NB4 (cell line): ENCODE measurements at regions not wholly inside any gene's neighbourhood (a gene's known extent, or its start where the extent isn't known, plus 50 kb on each side); places are given as distances from the start of the nearest gene placed in this dataset.

Experiments used
- DNase-seq: peaks from one replicate; pipeline ENCODE4 v3.0.0; 2010; ENCODE audit warnings: low read depth
- H3K4me3 ChIP-seq: one replicate; pipeline ENCODE4 v1.5.1; 2011; ENCODE audit warnings: mild to moderate bottlenecking, low read depth, low read length, moderate library complexity
- MAX ChIP-seq: IDR thresholded peaks from 2 replicates; pipeline ENCODE4 v1.6.1; 2011; ENCODE audit warnings: low read depth, low read length
- MYC ChIP-seq: IDR thresholded peaks from 2 replicates; pipeline ENCODE4 v1.6.1; 2011; ENCODE audit warnings: low read depth, low read length
- POLR2A ChIP-seq: IDR thresholded peaks from 2 replicates; pipeline ENCODE4 v1.6.1; 2011; ENCODE audit warnings: mild to moderate bottlenecking; ENCODE audit not compliant: insufficient read length; ENCODE audit errors: extremely low read depth
- TF ChIP-seq, protein P1 (sequence below): IDR thresholded peaks from one replicate; pipeline ENCODE4 v1.5.1; 2012; ENCODE audit warnings: low read depth, low read length

GRCh38 chr3:28042095-28042635, 199.3 kb upstream of the CMC1 start:
- TF ChIP-seq MYC (no peak), MAX (no peak), POLR2A (no peak)
- TF ChIP-seq, protein P1, sequence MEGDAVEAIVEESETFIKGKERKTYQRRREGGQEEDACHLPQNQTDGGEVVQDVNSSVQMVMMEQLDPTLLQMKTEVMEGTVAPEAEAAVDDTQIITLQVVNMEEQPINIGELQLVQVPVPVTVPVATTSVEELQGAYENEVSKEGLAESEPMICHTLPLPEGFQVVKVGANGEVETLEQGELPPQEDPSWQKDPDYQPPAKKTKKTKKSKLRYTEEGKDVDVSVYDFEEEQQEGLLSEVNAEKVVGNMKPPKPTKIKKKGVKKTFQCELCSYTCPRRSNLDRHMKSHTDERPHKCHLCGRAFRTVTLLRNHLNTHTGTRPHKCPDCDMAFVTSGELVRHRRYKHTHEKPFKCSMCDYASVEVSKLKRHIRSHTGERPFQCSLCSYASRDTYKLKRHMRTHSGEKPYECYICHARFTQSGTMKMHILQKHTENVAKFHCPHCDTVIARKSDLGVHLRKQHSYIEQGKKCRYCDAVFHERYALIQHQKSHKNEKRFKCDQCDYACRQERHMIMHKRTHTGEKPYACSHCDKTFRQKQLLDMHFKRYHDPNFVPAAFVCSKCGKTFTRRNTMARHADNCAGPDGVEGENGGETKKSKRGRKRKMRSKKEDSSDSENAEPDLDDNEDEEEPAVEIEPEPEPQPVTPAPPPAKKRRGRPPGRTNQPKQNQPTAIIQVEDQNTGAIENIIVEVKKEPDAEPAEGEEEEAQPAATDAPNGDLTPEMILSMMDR = no peak
- no peak overlapping the region for H3K4me3 ChIP-seq
- no peak for DNase-seq

DNA sequence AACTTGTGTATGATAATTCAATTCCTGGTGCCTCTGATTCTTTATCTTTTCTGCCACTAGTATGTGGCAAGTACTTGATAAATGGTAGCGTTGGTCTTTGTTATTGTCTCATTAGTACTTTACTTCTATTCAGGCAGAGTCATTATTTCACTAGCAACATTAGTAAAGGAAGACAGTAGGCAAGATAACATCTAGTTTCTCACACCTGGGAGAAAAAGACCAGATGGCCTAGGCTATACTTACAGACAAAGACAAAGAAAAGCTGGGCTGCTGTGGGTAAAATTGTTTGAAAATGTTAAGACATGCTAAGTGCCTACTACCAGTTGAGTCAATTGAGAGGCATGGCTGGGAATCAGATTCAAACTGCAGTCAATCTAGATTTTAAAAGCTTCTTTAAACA, 198.7 kb upstream of the CMC1 start:
- H3K4me3 ChIP-seq = no peak overlapping the region
- TF ChIP-seq, protein P1 = no peak
- TF ChIP-seq MAX (no peak), MYC (no peak), POLR2A (no peak)
- DNase-seq = no peak

DNA sequence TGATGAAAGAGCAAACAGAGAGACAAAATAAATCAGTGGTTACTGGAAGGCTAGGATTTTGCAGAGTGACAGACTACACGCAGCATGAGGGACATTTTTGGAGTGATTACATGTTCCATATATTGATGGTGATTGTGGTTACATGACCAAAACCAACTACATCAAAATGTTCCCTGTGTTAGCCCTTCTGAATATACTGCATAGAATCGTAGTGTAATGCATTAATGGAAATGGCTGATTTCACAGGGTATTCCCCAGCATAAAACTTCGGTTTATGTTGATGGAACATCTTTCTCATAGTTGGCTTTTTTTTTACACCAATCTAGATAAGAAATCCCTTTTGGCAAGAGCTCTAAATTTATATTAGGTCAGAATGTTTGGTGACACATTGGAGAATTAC, 191.3 kb upstream of the CMC1 start:
- H3K4me3 ChIP-seq = no peak overlapping the region
- TF ChIP-seq MAX (no peak), POLR2A (no peak), MYC (no peak)
- TF ChIP-seq, protein P1 = no peak
- DNase-seq = no peak

- DNase-seq = peak; percentile 52
- TF ChIP-seq MAX (no peak), POLR2A (no peak), MYC (no peak)
- TF ChIP-seq, protein P1 = no peak
- H3K4me3 ChIP-seq = no peak overlapping the region
Measured at GRCh38 chr3:28050885-28051284, 190.5 kb upstream of the CMC1 start.

GRCh38 chr3:28053759-28054158, 187.7 kb upstream of the CMC1 start:
- no peak overlapping the region for H3K4me3 ChIP-seq
- DNase-seq = no peak
- TF ChIP-seq, protein P1 = no peak
- TF ChIP-seq POLR2A (no peak), MYC (no peak), MAX (no peak)

- no peak for TF ChIP-seq MYC
- no peak for TF ChIP-seq MAX
- TF ChIP-seq POLR2A = no peak
- TF ChIP-seq, protein P1 = no peak
- H3K4me3 ChIP-seq = no peak overlapping the region
Measured at GRCh38 chr3:28056806-28057205, 184.6 kb upstream of the CMC1 start.

More at GRCh38 chr3:28056806-28057205, 184.6 kb upstream of the CMC1 start:
- DNase-seq = no peak
